Psoas muscle (tissue), 7 donors: ENCODE measurements at regions not wholly inside any gene's neighbourhood (a gene's known extent, or its start where the extent isn't known, plus 50 kb on each side); places are given as distances from the start of the nearest gene placed in this dataset.

Experiments
- ATAC-seq, 4 donors: fragments of 200-7000 bp; cut with Tn5 transposase; one replicate each; pipeline ENCODE4 v1.9.1; 2020; ENCODE audit warnings: moderate library complexity in 3 of 4, mild to moderate bottlenecking in 2 of 4
- DNase-seq, 2 donors: peaks; one replicate each; pipeline ENCODE4 v3.0.0-alpha.2; 2020
- H3K27ac ChIP-seq: fragments of 200-600 bp; one replicate; pipeline ENCODE4 v1.8.0; 2022
- H3K27me3 ChIP-seq, 3 donors: fragments of 200-600 bp in 1 of 3; one replicate each; pipeline versions ENCODE4 v1.6.1 to v1.8.0; 2013 to 2022; ENCODE audit warnings: low read length in 2 of 3, mild to moderate bottlenecking in 2 of 3, moderate library complexity in 1 of 3; ENCODE audit not compliant: insufficient read depth in 3 of 3
- H3K36me3 ChIP-seq, 2 donors: fragments of 200-600 bp in 1 of 2; one replicate each; pipeline versions ENCODE4 v1.6.1 to v1.8.0; 2013 to 2022; ENCODE audit warnings: low read depth in 1 of 2, mild to moderate bottlenecking in 1 of 2, moderate library complexity in 1 of 2; ENCODE audit not compliant: insufficient read depth in 1 of 2
- H3K4me1 ChIP-seq: fragments of 200-600 bp; one replicate; pipeline ENCODE4 v1.8.0; 2022
- H3K4me3 ChIP-seq: fragments of 200-600 bp; one replicate; pipeline ENCODE4 v1.8.0; 2022; ENCODE audit warnings: mild to moderate bottlenecking
- H3K9me3 ChIP-seq: fragments of 200-600 bp; one replicate; pipeline ENCODE4 v1.8.0; 2022
- CTCF ChIP-seq: fragments of 200-600 bp; IDR thresholded peaks from one replicate; pipeline ENCODE4 v1.8.0; 2022; ENCODE audit warnings: antibody characterized with exemption
- WGBS, 3 donors: extraction: QIAGEN DNeasy Blood & Tissue Kit; methylation state at CpG; one replicate each; pipeline versions ENCODE4 v1.1.6 to v1.1.7; 2013; 5-methylcytosine and 5-hydroxymethylcytosine counted together
- intact Hi-C, 2 donors: fragments of 100-400 bp; cut with DNase I; formaldehyde crosslinking; loops; one replicate each; pipeline versions ENCODE4 v1.11.0 to v1.14.2; 2022
- donor health status: healthy with polysubstance abuse.
- donor health status: DM: no; HTN: no; CAD: no; lungs with moderate emphysema.
- donor health status: Bipolar disorder and iron deficiency.
- donor health status: healthy.
- donor health status: DM: yes; HTN: yes; CAD: no.
- donor health status: DM: no; HTN: no; CAD: no.
- donor health status: DM: yes; HTN: yes; CAD: no.

- Histone ChIP-seq H3K9me3 (no peaks in the 10 kb centered on the region), H3K4me3 (no peak overlapping the region), H3K4me1 (no peaks in the 10 kb centered on the region), H3K27me3 (no peaks in the 10 kb centered on the region), H3K36me3 (no peaks in the 10 kb centered on the region), H3K27ac (no peak overlapping the region)
- no peak for TF ChIP-seq CTCF
- 88 to 92% (median 90%) methylated on average over 14 of the region's 14 CpGs for WGBS, 3 donors
- DNase-seq: no peak
- ATAC-seq: no peak
- intact Hi-C loops: no loop called here
Measured at GRCh38 chr3:187902041-187902471, 156.8 kb upstream of the BCL6 start.

GRCh38 chr3:187902936-187903335 is 157.7 kb upstream of the BCL6 start:
- no peak for DNase-seq
- TF ChIP-seq CTCF: no peak
- ATAC-seq: no peak
- Histone ChIP-seq H3K9me3 (no peaks in the 10 kb centered on the region), H3K4me3 (no peak overlapping the region), H3K4me1 (no peaks in the 10 kb centered on the region), H3K27ac (no peak overlapping the region), H3K27me3 (no peaks in the 10 kb centered on the region), H3K36me3 (no peaks in the 10 kb centered on the region)
- intact Hi-C loops: no loop called here
- WGBS, 3 donors: 97 to 99% (median 98%) methylated on average over 1 of the region's 1 CpG

- H3K9me3 ChIP-seq: no peaks in the 10 kb centered on the region
- 87 to 95% (median 87%) methylated on average over 4 of the region's 4 CpGs for WGBS, 3 donors
Measured at GRCh38 chr3:187903697-187904096, 158.4 kb upstream of the BCL6 start.

GRCh38 chr3:187906416-187906815 is 161.1 kb upstream of the BCL6 start:
- Histone ChIP-seq H3K27me3 (no peaks in the 10 kb centered on the region), H3K4me3 (no peak overlapping the region), H3K4me1 (no peaks in the 10 kb centered on the region), H3K36me3 (no peaks in the 10 kb centered on the region), H3K27ac (no peak overlapping the region), H3K9me3 (no peaks in the 10 kb centered on the region)
- 53 to 62% (median 61%) methylated on average over 5 of the region's 5 CpGs for WGBS, 3 donors
- peak in 2 of 4 donors; percentile 52 to 75 for ATAC-seq
- peak in 1 of 2 donors; percentile 56 for DNase-seq
- TF ChIP-seq CTCF: no peak
- intact Hi-C loops: no loop called here

More at GRCh38 chr3:187903697-187904096, 158.4 kb upstream of the BCL6 start:
- H3K4me1 ChIP-seq: no peaks in the 10 kb centered on the region
- H3K27ac ChIP-seq: no peak overlapping the region
- H3K27me3 ChIP-seq: no peaks in the 10 kb centered on the region
- intact Hi-C loops: no loop called here
- ATAC-seq (no peak), DNase-seq (no peak)
- H3K4me3 ChIP-seq: no peak overlapping the region
- no peak for TF ChIP-seq CTCF
- H3K36me3 ChIP-seq: no peaks in the 10 kb centered on the region

GRCh38 chr3:187906920-187907319 is 161.7 kb upstream of the BCL6 start:
- Histone ChIP-seq H3K9me3 (no peaks in the 10 kb centered on the region), H3K36me3 (no peaks in the 10 kb centered on the region), H3K27me3 (no peaks in the 10 kb centered on the region), H3K27ac (no peak overlapping the region), H3K4me1 (no peaks in the 10 kb centered on the region), H3K4me3 (no peak overlapping the region)
- no peak for TF ChIP-seq CTCF
- DNase-seq (no peak), ATAC-seq (peak in 1 of 4 donors; percentile 49)
- 64 to 70% (median 70%) methylated on average over 5 of the region's 5 CpGs for WGBS, 3 donors
- intact Hi-C loops: no loop called here
